Esophagus squamous epithelium (tissue), 4 donors: ENCODE measurements at regions not wholly inside any gene's neighbourhood (a gene's known extent, or its start where the extent isn't known, plus 50 kb on each side); places are given as distances from the start of the nearest gene placed in this dataset.

Source experiments
- POLR2A ChIP-seq, 4 donors: fragments of 450-650 bp; IDR thresholded peaks; one replicate each; pipeline ENCODE4 v1.6.1; 2017; ENCODE audit warnings: antibody characterized with exemption in 4 of 4, mild to moderate bottlenecking in 4 of 4, moderate library complexity in 3 of 4
- TF ChIP-seq, protein P1 (sequence below), 6 experiments: fragments of 450-650 bp in 4 of 6; fragments of 200-600 bp in 2 of 6; sonication (generic) in 2 of 6; IDR thresholded peaks; one replicate each; pipeline ENCODE4 v1.5.1; 2016 to 2019; ENCODE audit warnings: antibody characterized with exemption in 6 of 6, mild to moderate bottlenecking in 4 of 6, moderate library complexity in 4 of 6

DNA sequence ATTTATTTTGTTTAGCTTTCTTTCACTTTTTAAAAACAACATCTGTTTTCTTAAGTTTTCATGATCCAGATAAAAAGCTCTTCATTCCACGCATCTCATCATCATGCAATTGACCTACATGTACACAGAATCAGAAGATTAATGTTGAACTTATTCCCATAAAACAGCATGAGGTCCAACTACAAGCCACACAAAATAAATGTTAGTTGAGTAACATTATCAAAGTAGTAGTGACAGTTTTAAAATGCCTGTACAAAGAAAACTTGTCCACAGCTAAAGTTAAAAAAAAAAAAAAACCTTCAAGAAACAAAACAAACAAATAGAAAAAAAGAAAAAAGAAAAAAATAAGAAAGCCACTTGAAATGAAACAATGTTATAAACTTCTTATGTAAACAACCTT lies 846.3 kb downstream of the TLE1 start:
- TF ChIP-seq, protein P1, sequence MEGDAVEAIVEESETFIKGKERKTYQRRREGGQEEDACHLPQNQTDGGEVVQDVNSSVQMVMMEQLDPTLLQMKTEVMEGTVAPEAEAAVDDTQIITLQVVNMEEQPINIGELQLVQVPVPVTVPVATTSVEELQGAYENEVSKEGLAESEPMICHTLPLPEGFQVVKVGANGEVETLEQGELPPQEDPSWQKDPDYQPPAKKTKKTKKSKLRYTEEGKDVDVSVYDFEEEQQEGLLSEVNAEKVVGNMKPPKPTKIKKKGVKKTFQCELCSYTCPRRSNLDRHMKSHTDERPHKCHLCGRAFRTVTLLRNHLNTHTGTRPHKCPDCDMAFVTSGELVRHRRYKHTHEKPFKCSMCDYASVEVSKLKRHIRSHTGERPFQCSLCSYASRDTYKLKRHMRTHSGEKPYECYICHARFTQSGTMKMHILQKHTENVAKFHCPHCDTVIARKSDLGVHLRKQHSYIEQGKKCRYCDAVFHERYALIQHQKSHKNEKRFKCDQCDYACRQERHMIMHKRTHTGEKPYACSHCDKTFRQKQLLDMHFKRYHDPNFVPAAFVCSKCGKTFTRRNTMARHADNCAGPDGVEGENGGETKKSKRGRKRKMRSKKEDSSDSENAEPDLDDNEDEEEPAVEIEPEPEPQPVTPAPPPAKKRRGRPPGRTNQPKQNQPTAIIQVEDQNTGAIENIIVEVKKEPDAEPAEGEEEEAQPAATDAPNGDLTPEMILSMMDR (IDR thresholded peaks at IDR 0.05), result no peak
- TF ChIP-seq POLR2A (IDR thresholded peaks at IDR 0.05), result no peak
